Keratinocyte (primary cell): ENCODE measurements at regions not wholly inside any gene's neighbourhood (a gene's known extent, or its start where the extent isn't known, plus 50 kb on each side); places are given as distances from the start of the nearest gene placed in this dataset.
A peak's percentile ranks its signal among the peaks of the same experiment; 100 is the strongest.

Experiments
- DNase-seq: peaks from one replicate; pipeline ENCODE4 v3.0.0-alpha.2; 2011; ENCODE audit warnings: low read depth, missing footprints, low spot score
- FAIRE-seq: peaks from 2 replicates; lab custom pipeline; 2011; peaks lifted over from hg19 to GRCh38; lab: Jason Lieb, UNC
- H2AFZ ChIP-seq: 2 replicates; pipeline ENCODE4 v1.6.0; 2012; ENCODE audit warnings: low read length, control low read depth, inconsistent platforms; ENCODE audit not compliant: control insufficient read depth
- H3K27ac ChIP-seq: 2 replicates; pipeline ENCODE4 v1.5.1; 2011; ENCODE audit warnings: low read length; ENCODE audit not compliant: control insufficient read depth, insufficient read depth
- H3K27me3 ChIP-seq: 3 replicates; pipeline ENCODE4 v1.6.0; 2011; ENCODE audit warnings: low read length; ENCODE audit not compliant: control insufficient read depth, insufficient read depth; ENCODE audit errors: extremely low read depth
- H3K36me3 ChIP-seq, 2 experiments: 2 replicates in 1 of 2; 3 replicates in 1 of 2; pipeline ENCODE4 v1.5.1; 2011; ENCODE audit warnings: low read length in 2 of 2, mild to moderate bottlenecking in 1 of 2; ENCODE audit not compliant: control insufficient read depth in 2 of 2, insufficient read depth in 2 of 2; ENCODE audit errors: extremely low read depth in 1 of 2
- H3K4me1 ChIP-seq: 3 replicates; pipeline ENCODE4 v1.5.1; 2011; ENCODE audit warnings: low read length; ENCODE audit not compliant: control insufficient read depth, insufficient read depth; ENCODE audit errors: extremely low read depth
- H3K4me2 ChIP-seq: 3 replicates; pipeline ENCODE4 v1.6.0; 2011; ENCODE audit warnings: low read depth, low read length; ENCODE audit not compliant: control insufficient read depth, insufficient read depth; ENCODE audit errors: extremely low read depth
- H3K4me3 ChIP-seq, 3 experiments: fragments of 200-600 bp in 1 of 3; sonication (generic) in 1 of 3; 2 replicates in 2 of 3; 3 replicates in 1 of 3; pipeline ENCODE4 v1.5.1; 2011 to 2016; ENCODE audit warnings: low read length in 3 of 3, mild to moderate bottlenecking in 3 of 3, control low read depth in 2 of 3, inconsistent platforms in 1 of 3, low read depth in 1 of 3, mixed read lengths in 1 of 3, mixed run types in 1 of 3, moderate library complexity in 1 of 3; ENCODE audit not compliant: control insufficient read depth in 2 of 3, insufficient read depth in 2 of 3; ENCODE audit errors: extremely low read depth in 1 of 3
- H3K79me2 ChIP-seq: 2 replicates; pipeline ENCODE4 v1.6.0; 2012; ENCODE audit warnings: low read length; ENCODE audit not compliant: control insufficient read depth, insufficient read depth
- H3K9ac ChIP-seq: 3 replicates; pipeline ENCODE4 v1.6.0; 2011; ENCODE audit warnings: low read length; ENCODE audit not compliant: control insufficient read depth, insufficient read depth; ENCODE audit errors: extremely low read depth
- H3K9me1 ChIP-seq: 3 replicates; pipeline ENCODE4 v1.6.0; 2011; ENCODE audit warnings: low read length; ENCODE audit not compliant: control insufficient read depth, insufficient read depth; ENCODE audit errors: extremely low read depth
- H3K9me3 ChIP-seq: 2 replicates; pipeline ENCODE4 v1.5.1; 2012; ENCODE audit warnings: low read depth, low read length; ENCODE audit not compliant: control insufficient read depth
- H4K20me1 ChIP-seq: 3 replicates; pipeline ENCODE4 v1.6.0; 2011; ENCODE audit warnings: low read length; ENCODE audit not compliant: control insufficient read depth, insufficient read depth; ENCODE audit errors: extremely low read depth
- CTCF ChIP-seq, 3 experiments: IDR thresholded peaks in 1 of 3; conservative IDR thresholded peaks in 1 of 3; optimal IDR thresholded peaks in 1 of 3; 2 replicates in 2 of 3; 3 replicates in 1 of 3; pipeline versions ENCODE3 to v1.5.1; 2011; ENCODE audit warnings: low read length in 3 of 3, mild to moderate bottlenecking in 3 of 3, moderate library complexity in 2 of 3, control low read depth in 1 of 3, inconsistent platforms in 1 of 3; ENCODE audit not compliant: insufficient read depth in 2 of 3; ENCODE audit errors: extremely low read depth in 1 of 3
- EZH2 ChIP-seq: IDR thresholded peaks from one replicate; pipeline ENCODE4 v1.6.1; 2012; ENCODE audit warnings: inconsistent platforms, mild to moderate bottlenecking, low read length, moderate library complexity
- dilution Hi-C: fragments of 300-500 bp; cut with MboI; formaldehyde crosslinking; loops from one replicate; pipeline ENCODE4 v1.7.0; 2020; ENCODE audit warnings: low sequenced_read_pairs; ENCODE audit not compliant: extremely low pct_ligation_motif_present

- Histone ChIP-seq H3K36me3 (no peaks in the 10 kb centered on the region), H3K9ac (no peak overlapping the region), H2AFZ (no peak overlapping the region), H4K20me1 (no peaks in the 10 kb centered on the region), H3K27ac (no peak overlapping the region), H3K27me3 (no peaks in the 10 kb centered on the region), H3K79me2 (no peaks in the 10 kb centered on the region), H3K9me3 (no peaks in the 10 kb centered on the region), H3K4me3 (no peak overlapping the region), H3K4me2 (no peak overlapping the region), H3K4me1 (no peaks in the 10 kb centered on the region), H3K9me1 (no peaks in the 10 kb centered on the region)
- DNase-seq (no peak), FAIRE-seq (peak; percentile 34)
- dilution Hi-C loops, result no loop called here
- TF ChIP-seq CTCF (optimal IDR thresholded peaks at IDR 0.05 in 1 of 3, IDR thresholded peaks at IDR 0.05 in 1 of 3, conservative IDR thresholded peaks at IDR 0.05 in 1 of 3; ENCODE audit: extremely low read depth in 1 of 3, insufficient read depth in 2 of 3, low read length in 3 of 3) (no peak), EZH2 (no peak)
These were observed 94.3 kb downstream of the CT47B1 start for GRCh38 chrX:120781403-120781802.

DNA sequence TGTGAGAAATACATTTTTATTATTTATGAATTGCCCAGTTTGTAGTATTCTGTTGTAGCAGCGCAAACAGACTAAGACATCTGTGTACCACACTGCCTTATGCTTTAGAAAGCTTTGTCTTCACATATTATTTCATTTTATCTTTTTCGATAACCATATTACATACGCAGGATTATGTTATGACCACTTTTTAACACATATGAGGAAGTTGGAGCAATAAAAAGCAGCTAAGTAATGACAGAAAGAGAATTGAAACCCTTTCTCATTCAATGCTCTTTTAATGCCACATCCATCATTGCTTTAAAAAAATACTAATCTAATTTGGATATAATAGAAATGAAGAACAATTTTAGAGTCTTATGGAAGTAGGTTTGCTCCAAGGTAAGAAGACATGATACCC is 99.7 kb downstream of the CT47B1 start:
- H3K36me3 ChIP-seq, result no peaks in the 10 kb centered on the region
- DNase-seq, result no peak
- dilution Hi-C loops, result no loop called here
- H2AFZ ChIP-seq, result no peak overlapping the region
- H3K4me3 ChIP-seq, result no peak overlapping the region
- no peak overlapping the region for H3K9ac ChIP-seq
- TF ChIP-seq CTCF (optimal IDR thresholded peaks at IDR 0.05 in 1 of 3, IDR thresholded peaks at IDR 0.05 in 1 of 3, conservative IDR thresholded peaks at IDR 0.05 in 1 of 3; ENCODE audit: extremely low read depth in 1 of 3, insufficient read depth in 2 of 3, low read length in 3 of 3) (no peak), EZH2 (no peak)
- H3K9me1 ChIP-seq, result no peaks in the 10 kb centered on the region
- no peaks in the 10 kb centered on the region for H3K9me3 ChIP-seq
- H3K4me2 ChIP-seq, result no peak overlapping the region
- H3K4me1 ChIP-seq, result no peaks in the 10 kb centered on the region
- FAIRE-seq, result no peak
- no peaks in the 10 kb centered on the region for H3K79me2 ChIP-seq
- H3K27me3 ChIP-seq, result no peaks in the 10 kb centered on the region
- no peak overlapping the region for H3K27ac ChIP-seq
- H4K20me1 ChIP-seq, result no peaks in the 10 kb centered on the region
